ENCODE measurements at regions not wholly inside any gene's neighbourhood (a gene's known extent, or its start where the extent isn't known, plus 50 kb on each side); places are given as distances from the start of the nearest gene placed in this dataset.
"Not testable (repeated sequence)": the region's sequence is repeated elsewhere in the genome, so short reads cannot be mapped to it uniquely, and the experiment has no call there.

DNA sequence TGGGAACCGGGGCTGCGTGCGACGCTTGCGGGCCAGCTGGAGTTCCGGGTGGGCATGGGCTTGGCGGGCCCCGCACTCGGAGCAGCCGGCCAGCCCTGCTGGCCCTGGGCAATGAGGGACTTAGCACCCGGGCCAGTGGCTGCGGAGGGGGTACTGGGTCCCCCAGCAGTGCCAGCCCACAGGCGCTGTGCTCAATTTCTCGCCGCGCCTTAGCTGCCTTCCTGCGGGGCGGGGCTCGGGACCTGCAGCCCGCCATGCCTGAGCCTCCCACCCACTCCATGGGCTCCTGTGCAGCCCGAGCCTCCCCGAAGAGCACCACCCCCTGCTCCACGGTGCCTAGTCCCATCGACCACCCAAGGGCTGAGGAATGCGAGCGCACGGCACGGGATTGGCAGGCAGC lies 63.8 kb downstream of the PLXNA1 start:
- DNase-seq (ENCODE audit: low read depth in 2 of 2), result not testable (repeated sequence)

DNA sequence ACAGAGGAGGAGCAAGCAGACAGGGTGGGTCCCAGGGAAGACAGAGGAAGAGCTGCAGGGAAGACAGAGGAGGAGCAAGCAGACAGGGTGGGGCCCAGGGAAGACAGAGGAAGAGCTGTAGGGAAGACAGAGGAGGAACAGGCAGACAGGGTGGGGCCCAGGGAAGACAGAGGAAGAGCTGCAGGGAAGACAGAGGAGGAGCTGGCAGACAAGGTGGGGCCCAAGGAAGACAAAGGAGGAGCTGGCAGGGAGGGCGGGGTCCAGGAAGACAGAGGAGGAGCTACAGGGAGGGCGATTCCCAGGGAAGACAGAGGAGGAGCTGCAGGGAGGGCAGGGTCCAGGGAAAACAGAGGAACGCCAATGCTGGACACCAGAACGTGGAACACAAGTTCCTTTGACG lies 66.5 kb downstream of the PLXNA1 start:
- DNase-seq (ENCODE audit: low read depth in 2 of 2), result no peak

DNA sequence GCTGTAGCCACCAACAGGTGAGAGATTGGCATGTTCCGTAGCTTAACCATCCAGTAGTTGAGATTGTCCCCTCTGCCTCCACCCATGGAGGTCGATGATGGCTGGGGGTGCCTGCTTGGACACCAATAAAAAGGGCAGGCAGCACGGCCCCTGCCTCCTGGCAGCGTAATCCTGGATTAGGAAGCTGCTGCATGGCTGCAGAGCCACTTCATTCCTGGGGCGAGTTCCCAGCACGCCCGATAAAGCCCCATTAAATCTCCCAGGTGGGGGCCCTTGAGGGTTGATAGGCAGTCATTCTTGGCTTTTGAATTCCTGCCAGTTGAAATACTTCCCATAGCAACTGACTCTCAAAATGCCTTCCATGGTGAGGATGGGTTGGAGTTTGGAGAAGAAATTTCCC lies 67.8 kb downstream of the PLXNA1 start:
- DNase-seq (ENCODE audit: low read depth in 2 of 2), result no peak

DNA sequence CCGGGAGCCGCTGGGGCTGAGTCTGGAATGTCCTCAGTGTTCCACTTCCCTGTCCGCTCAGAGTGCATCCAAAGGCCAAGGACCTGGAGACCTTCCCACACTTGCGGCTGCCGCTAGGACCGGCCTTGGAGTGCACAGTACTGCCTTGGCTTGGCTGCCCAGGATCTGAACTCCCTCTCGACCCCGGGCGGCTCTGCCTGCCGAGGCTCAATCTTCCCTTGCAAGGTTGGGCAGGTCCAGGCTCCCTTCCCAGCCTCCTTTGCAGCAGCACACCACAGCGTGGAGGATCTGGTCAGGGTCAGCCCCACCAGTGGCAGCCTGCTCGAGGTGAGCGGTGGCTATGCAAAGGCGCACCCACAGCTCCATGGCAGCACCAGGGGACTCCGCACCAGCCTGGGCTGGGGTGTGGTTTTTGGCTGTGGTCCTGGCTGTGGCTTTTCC lies 69.2 kb downstream of the PLXNA1 start:
- no peak for DNase-seq (ENCODE audit: low read depth in 2 of 2)

DNA sequence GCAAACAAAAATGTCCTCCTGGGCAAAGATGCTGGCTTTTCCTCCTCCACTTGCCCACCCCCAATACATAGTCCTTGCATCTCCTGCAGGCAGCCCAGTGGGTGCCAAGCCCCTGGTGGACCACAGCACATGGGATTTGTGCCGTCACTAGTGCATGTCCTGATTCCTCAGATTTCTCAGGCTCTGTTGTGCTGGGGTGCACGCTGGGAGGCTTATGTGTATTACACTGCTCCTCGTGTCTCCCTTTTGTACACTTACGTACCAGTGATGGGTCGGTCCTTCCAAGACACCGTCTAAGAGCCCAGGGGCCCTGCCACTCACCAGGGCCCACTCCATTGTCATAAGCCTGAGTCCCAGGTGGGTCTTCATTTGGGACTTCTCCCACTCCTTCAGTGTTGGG lies 70.1 kb downstream of the PLXNA1 start:
- DNase-seq (ENCODE audit: low read depth in 2 of 2), result no peak

DNA sequence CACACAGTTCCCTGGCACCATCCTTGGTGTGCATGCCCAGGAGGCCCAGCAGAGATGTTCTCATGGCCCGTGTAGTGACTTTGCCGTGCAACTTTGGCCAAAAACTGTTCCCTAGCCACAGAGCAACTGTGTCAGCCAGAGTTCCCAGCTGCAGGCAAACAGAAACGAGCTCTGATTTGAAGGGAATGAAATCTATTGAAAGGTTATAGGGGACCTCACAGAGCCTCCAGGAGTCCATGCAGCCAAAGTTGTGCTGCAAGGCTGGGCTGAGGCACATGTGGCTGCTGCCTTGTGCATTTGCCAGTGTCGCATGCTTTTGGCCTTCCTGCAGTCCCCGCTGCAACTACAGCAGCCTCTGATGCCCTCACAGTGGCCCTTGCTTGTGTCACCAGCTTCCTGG lies 70.5 kb downstream of the PLXNA1 start:
- no peak for DNase-seq (ENCODE audit: low read depth in 2 of 2)

DNA sequence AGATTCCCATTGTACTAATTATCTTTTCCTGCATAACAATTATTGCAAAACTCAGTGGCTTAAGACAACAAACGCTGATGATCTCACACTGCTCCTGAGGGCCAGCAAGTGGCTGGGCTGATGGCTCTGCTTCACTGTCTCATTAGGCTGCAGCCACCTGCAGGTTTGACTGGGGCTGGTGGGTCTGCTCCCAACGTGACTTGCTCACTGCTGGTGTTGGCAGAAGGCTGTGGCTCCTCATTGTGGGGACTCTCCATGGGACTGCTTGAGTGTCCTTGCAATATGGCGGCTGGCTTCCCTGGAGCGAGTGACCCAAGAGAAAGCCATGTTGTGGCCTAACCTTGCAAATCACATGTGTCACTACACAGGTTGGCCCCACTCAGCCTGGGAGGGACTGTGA lies 71.1 kb downstream of the PLXNA1 start:
- no peak for DNase-seq (ENCODE audit: low read depth in 2 of 2)

DNA sequence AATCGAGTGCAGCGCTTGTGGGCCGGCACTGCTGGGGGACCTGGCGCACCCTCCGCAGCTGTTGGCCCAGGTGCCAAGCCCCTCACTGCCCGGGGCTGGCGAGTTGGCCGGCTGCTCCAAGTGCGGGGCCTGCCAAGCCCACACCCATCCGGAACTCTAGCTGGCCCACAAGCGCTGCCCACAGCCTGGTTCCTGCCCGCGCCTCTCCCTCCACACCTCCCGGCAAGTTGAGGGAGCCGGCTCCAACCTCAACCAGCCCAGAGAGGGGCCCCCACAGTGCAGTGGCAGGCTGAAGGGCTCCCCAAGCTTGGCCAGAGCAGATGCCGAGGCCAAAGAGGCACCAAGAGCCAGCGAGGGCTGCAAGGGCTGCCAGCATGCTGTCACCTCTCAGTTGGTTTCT lies 73.4 kb downstream of the PLXNA1 start:
- no peak for DNase-seq (ENCODE audit: low read depth in 2 of 2)

DNA sequence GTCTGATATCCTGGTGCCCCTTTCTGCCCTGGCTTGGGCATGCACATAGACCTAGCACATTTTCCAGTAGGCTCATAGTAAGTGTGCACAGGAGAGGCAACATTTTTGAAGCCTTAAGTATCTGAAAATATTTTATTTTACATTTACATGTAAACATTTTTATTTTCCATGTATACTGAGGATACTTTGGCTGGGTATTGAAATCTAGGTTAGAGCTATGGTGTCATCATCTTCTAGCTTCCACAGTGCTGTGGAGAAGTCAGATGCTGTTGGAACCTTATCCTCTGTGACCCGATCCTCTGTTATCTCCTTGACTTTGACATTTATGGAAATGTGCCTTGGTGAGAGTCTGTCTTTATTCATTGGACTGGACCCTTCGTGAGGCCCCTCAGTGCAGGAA lies 74.1 kb downstream of the PLXNA1 start:
- DNase-seq (ENCODE audit: low read depth in 2 of 2), result no peak

DNA sequence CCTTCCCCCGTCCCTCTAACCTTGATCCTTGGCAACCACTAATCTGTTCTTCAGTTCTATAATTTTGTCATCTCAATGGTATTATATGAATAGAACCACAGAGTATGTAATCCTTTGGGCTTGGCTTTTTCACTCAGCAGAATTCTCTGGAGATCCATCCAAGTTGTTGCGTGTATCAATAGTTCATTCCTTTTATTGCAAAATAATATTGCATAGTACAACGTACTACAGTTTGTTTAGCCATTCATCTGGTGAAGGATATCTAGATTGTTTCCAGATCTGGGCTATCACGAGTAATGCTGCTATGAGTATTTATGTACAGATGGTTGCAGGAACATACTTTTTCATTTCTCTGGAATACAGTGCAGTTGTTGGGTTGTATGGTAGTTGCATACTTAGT lies 76.2 kb downstream of the PLXNA1 start:
- DNase-seq (ENCODE audit: low read depth in 2 of 2), result no peak

DNA sequence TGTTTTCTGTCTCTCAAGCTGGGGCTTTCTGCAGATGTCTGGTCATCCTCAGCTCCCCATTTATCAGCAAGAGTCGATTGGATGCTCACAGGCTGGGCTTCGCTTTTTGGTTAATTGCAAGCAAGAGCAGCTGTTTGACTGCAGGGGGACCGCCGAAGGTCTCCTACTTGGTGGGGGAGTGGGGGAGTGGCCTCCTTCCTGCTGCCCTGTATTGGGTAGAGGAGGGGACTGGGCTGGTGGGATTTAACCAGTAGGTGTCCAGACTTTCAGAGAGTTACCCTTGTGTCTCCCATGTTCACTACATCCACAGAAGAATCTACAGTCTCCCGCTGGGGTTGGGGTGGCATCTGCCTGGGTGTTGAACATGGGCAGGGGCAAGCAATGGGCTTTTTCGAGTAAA lies 78.7 kb downstream of the PLXNA1 start:
- no peak for DNase-seq (ENCODE audit: low read depth in 2 of 2)

DNA sequence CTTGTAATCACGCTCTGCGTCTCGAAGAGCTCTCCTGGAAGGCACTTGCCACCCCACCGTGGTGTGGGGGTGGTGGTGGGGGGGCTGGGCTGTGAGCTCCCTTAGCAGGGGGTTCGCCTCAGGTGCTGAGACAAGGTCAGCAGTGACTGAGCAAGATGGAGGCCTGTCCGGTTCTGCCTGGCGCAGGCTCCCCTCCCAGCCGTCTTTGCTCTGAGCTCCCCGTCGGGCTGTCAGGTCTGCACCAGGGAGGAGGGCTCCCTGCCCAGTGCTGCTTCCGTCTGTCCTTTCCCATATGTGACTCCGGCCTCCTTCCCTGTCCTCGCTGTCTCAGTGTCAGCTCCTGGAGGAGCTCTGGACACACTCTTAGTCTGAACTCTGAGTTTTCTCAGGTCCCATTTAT lies 80.0 kb downstream of the PLXNA1 start:
- no peak for DNase-seq (ENCODE audit: low read depth in 2 of 2)

DNA sequence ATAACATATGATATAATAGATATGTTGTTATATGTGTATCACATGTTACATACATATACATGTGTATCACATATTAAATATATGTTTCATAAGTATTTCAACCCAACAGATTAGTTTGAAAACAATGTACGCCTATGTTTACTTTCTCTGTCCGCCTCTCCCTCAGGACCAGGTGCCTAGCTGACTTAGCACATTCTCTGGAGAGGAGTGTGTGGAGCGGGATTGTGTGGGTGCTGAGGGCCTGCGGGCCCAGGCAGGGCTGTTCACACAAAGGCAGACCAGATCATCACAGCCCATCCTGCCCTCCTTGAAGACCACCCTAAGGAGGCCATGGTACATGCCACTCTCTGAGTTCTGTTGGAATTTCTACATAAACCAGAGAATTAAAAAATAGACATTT lies 81.0 kb downstream of the PLXNA1 start:
- no peak for DNase-seq (ENCODE audit: low read depth in 2 of 2)

DNA sequence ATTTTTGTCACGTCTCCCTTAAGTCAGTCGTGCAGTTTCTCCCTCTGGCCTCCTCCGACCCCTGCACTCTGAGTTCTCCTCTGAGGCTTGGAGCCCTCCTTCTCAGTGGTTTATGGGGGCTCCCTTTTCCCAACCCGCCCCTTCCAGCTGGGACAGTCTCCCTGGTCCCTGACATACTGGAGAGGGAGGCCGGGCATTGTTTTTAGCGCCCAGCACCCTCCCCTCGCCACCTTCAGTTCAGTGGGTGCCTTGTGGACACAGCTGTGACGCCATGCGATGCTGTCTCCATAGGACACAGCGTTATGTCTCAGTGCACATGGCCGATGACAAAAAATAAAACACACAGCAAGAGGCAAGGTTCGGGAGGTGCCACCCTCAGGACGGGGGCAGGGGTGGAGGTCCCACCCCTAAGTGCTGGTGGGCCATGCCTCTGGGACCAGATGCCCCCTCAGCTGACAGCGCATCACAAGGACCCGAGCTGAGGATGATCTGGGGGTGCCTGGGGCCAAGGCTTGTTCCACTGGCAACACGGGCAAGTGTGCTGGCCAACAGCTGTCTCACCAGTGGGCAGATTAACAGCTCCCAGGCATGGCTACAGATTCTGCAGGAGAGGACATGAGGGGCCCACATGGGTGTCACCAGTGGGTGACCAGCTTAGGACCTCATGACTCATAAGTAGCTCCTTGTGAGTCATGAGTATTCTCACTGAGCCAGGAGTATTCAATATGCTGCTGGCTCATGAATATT lies 81.6 kb downstream of the PLXNA1 start:
- no peak for DNase-seq (ENCODE audit: low read depth in 2 of 2)

DNA sequence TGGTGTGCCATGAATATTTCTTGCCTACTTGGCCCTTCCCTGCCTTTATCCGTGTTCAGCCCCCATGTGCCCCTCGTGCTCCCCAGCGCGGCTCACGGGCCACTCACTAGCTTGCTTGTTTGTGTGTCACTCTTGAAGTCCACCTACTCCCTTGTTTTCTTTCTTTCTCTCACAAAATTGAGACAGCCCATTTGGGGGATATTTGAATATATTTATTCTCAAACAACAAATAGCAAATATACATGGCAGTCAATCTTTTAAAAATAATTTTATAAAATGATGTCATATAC lies 82.2 kb downstream of the PLXNA1 start:
- no peak for DNase-seq (ENCODE audit: low read depth in 2 of 2)

DNA sequence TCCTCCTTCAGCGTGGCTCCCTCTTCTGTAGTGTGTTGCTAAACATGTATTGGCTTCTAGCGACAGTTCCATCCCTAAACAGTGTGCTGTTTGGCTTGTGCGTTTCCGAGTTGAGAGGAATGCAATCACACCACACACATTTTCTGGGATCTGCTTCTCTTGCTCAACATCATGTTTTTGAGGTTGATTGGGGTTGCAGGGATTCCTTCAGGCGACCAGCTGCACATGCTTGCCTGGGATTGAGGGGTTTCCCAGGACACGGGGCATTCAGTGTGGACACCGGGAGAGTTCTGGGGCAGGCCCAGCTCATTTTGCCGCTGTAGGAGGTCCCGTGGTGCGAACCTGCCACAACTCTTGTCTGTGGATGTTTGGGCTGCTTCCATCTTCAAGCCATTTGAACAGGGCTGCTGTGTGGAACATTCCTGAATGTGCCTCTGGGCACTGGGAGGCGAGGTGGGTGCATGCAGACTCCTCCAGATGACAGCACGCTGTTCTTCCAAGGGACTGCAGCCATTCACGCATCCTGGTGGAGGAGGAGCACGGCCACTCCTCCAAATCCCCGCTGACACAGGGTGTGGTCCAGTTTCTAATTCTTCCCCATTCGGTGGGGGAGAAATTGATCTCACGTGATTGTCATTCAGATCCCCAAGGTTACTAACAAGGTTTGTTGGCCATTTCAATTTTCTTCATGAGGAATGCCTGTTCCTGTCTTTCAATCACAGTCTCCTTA lies 82.8 kb downstream of the PLXNA1 start:
- no peak for DNase-seq (ENCODE audit: low read depth in 2 of 2)

DNA sequence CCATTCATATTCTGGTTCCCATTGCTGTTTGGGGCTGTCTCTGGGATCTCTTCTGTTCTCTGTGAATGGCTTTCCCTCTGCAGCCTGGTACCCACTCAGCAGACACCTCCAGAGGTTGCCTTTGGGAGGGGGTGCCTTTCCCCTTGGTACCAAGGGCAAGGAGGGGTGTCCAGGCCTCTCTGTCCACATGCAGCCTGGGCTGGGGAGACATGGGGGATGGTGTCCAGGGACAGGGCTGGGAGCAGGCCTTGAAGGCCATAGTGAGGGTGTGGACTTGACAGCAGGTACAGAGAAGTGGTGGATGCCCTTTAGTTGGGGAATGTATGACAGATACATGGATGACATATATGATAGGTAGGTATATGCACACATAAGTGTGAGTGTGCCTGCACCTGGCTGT lies 83.7 kb downstream of the PLXNA1 start:
- DNase-seq (ENCODE audit: low read depth in 2 of 2), result no peak

DNA sequence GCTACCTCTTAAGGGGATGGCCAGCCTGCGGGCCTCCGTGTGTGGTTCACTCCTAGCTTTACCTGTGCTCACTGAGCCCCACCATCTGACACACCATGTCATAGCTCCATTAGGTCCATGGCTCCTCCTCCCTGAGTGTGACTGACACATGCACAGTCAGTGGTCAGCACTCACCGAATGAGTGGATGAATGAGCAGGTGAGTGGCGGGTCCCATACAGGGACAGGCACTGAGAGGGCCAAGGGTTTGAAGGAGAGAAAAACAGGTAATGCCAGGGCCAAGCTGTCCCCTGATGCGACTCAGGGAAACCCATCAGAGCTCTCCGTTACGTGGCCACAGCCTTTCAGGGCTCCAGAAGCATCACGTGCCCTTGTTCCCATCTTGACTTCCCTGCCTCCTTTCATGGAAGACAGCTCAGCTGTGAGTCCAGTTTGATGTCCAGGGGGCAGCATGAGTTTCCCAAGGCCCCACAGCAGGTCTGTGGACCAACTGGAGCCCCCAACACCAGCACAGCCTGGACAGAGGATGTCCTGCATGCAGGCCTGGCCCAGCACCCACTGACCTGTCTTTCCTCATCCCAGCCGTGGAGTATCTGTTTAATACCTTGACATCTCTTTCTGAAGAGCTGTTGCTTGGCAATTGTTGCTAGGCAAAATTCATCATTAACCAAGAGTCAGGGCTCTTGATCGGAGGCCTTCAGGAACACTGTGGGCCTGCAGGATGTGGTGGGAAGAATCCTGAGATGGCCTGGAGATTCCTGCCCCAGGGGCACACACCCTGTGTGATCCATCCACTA lies 84.4 kb downstream of the PLXNA1 start:
- no peak for DNase-seq (ENCODE audit: low read depth in 2 of 2)

DNA sequence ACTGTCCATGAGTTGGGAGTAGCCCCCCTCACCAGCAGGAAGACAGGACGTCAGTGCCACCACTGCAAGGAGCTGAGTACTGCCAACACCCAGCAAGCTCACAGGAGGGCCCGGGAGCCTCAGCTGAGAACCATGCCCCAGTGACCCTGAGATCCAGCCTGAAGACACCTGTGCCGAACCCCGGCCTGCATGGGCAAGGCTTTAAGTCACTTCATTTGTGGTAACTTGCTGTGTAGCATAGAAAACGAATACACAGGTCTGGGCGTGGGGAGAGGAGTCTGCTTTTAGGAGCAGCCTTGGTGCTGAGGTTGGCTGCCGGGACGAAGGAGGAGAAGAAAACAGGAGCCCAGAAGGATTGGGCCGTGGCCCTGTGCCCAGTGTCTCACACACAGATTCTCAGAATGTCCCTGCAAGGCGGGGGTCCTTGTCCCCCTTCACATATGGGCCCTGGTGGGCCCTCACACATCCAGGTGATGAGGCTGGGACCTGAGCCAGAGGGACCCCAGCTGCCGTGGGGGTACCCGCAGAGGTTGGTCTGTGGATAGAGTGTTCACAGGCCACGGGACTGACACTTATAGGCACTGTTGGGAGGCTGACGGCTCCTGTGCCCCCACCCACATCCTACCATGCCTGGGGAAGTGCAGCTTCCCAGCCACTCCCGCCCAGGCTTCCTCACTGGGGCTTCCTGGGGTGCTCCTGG lies 85.3 kb downstream of the PLXNA1 start:
- no peak for DNase-seq (ENCODE audit: low read depth in 2 of 2)

DNA sequence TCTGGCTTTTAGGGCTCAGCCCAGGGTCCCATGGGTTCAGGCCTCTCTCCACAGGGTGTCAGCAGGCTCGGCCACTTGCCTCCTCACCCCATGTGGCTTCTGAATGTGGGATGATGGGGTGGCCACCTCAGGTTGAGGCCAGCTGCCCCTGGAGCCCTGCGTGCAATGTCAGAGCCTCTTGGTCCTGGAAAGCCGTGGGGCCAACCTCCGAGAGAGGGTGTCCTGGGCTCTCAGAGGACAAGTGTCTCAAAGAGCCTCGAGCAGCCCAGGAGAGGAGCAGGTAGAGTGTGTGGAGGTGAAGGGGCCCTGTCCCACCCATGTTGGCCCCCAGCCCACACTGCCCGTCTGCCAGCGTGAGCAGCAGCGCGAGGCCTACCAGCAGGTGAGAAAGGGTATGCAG lies 86.0 kb downstream of the PLXNA1 start:
- DNase-seq (ENCODE audit: low read depth in 2 of 2), result no peak

DNA sequence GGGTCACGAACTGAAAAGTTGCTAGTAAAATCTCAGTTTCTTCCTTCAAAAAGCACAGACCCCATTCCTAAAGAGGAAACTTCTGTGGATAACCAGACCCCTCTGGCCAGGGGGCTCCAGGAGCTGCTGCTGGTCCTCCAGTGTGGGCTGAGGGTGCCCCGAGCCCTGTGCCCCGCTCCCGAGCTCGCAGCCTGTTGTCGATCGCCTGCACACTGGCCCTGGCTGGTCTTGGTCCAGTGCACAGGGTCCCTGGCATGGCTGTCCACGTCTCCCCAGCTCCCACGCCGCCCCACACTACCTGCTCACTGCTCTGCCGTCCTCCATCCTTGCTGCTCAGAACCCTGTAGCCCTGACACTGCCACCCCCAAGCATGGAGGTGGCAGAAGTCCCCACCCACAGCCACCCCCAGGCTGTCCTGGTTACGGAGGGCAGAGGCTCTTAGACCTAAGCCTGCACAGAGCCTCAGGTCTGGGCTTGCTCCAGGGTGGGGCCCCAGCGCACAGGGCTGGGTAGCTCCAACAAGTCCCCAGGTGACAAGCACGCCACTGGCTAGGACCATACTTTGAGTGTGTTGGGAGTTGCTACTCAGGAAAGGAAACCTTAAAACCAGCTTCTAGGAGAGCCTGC lies 87.0 kb downstream of the PLXNA1 start:
- no peak for DNase-seq (ENCODE audit: low read depth in 2 of 2)

DNA sequence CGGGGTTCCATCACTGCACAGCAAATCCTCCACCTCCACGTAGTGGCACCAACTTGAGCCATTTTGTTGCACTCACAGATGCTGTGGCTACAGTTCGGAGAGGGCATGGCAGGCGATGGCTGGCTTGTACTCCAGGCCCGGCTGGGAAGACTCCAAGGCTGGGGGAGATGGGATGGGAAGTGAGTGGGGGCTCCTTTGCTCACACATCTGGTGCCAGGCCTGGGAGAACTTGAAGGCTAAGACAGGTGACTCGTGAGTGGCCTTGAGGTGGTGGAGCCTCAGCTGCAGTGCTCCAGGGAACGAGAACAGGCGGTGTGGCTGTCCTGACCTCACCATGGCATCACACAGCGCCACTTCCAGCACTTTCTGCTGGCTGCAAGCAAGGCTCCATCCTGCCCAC lies 87.9 kb downstream of the PLXNA1 start:
- no peak for DNase-seq (ENCODE audit: low read depth in 2 of 2)
